MM.1S (cell line): ENCODE measurements at regions not wholly inside any gene's neighbourhood (a gene's known extent, or its start where the extent isn't known, plus 50 kb on each side); places are given as distances from the start of the nearest gene placed in this dataset.

Source experiments
- DNase-seq: peaks from one replicate; pipeline ENCODE4 v3.0.0-alpha.2; 2015
- H2AFZ ChIP-seq: fragments of 300-600 bp; sonication (generic); 2 replicates; pipeline ENCODE4 v1.6.0; 2016; ENCODE audit warnings: antibody characterized with exemption, low read length
- H3F3A ChIP-seq: fragments of 300-600 bp; sonication (generic); 2 replicates; pipeline ENCODE4 v1.6.1; 2016; ENCODE audit warnings: mild to moderate bottlenecking, antibody characterized with exemption, low read length, moderate library complexity, mixed read lengths; ENCODE audit not compliant: insufficient read depth
- H3K27ac ChIP-seq: fragments of 300-600 bp; sonication (generic); 2 replicates; pipeline ENCODE4 v1.5.1; 2016; ENCODE audit warnings: mild to moderate bottlenecking, low read length
- H3K27me3 ChIP-seq: fragments of 300-600 bp; sonication (generic); replicated peaks from 2 replicates; pipeline ENCODE4 v1.6.0; 2016; ENCODE audit warnings: low read length; ENCODE audit not compliant: insufficient read depth
- H3K36me3 ChIP-seq: fragments of 300-600 bp; sonication (generic); replicated peaks from 2 replicates; pipeline ENCODE4 v1.6.1; 2016; ENCODE audit warnings: mild to moderate bottlenecking, low read length, mixed read lengths; ENCODE audit not compliant: insufficient read depth
- H3K4me1 ChIP-seq: fragments of 300-600 bp; sonication (generic); 2 replicates; pipeline ENCODE4 v1.6.1; 2016; ENCODE audit warnings: low read length, mixed read lengths
- H3K4me2 ChIP-seq: fragments of 300-600 bp; sonication (generic); 2 replicates; pipeline ENCODE4 v1.6.0; 2016; ENCODE audit warnings: low read depth, low read length
- H3K4me3 ChIP-seq: fragments of 300-600 bp; sonication (generic); 2 replicates; pipeline ENCODE4 v1.5.1; 2016; ENCODE audit warnings: low read length, mixed read lengths
- H3K79me2 ChIP-seq: fragments of 300-600 bp; sonication (generic); 2 replicates; pipeline ENCODE4 v1.6.1; 2016; ENCODE audit warnings: mixed run types, low read length, mixed read lengths
- H3K9ac ChIP-seq: fragments of 300-600 bp; sonication (generic); 2 replicates; pipeline ENCODE4 v1.6.1; 2016; ENCODE audit warnings: low read length, mixed read lengths
- H3K9me2 ChIP-seq: fragments of 300-600 bp; sonication (generic); replicated peaks from 2 replicates; pipeline ENCODE4 v1.6.1; 2016; ENCODE audit warnings: mild to moderate bottlenecking, low read length, mixed read lengths; ENCODE audit not compliant: insufficient read depth
- H3K9me3 ChIP-seq: fragments of 300-600 bp; sonication (generic); replicated peaks from 2 replicates; pipeline ENCODE4 v1.6.1; 2016; ENCODE audit warnings: mild to moderate bottlenecking, low read length, mixed read lengths; ENCODE audit not compliant: insufficient read depth
- H4K20me1 ChIP-seq: fragments of 300-600 bp; sonication (generic); 2 replicates; pipeline ENCODE4 v1.6.1; 2016; ENCODE audit warnings: mild to moderate bottlenecking, low read length, moderate library complexity, mixed read lengths; ENCODE audit not compliant: insufficient read depth
- CTCF ChIP-seq: fragments of 300-600 bp; sonication (generic); IDR thresholded peaks from 2 replicates; pipeline ENCODE4 v1.5.1; 2016; ENCODE audit warnings: antibody characterized with exemption, low read length, mixed read lengths
- EZH2 ChIP-seq: fragments of 300-600 bp; sonication (generic); optimal IDR thresholded peaks from 2 replicates; pipeline ENCODE3; 2017; ENCODE audit warnings: low read depth, mild to moderate bottlenecking, antibody characterized with exemption, low read length, mixed read lengths
- EZH2phosphoT487 ChIP-seq: fragments of 300-600 bp; sonication (generic); IDR thresholded peaks from 2 replicates; pipeline ENCODE4 v1.6.1; 2018; ENCODE audit warnings: antibody characterized with exemption, low read length

DNA sequence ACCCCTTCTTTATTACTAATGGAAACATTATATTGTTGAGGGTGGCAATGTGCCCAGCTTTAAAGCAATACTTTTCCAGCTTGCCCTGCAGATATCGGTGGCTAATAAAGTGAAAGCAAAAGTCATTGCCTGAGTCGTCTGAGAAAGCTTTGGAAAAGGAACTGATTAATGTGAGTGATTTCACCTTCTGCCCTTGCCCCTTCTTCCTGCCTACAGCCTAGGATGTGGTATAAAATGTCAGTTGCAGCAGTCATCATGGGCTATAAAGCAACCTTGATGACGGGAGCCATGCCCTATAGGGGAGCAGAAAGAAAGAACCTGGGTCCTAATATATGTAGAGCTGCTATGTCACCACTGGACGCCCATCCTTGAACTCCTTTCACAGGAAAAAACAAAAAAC, 132.4 kb upstream of the USP9X start:
- no peaks in the 10 kb centered on the region for H3K9me3 ChIP-seq
- H3F3A ChIP-seq, result no peaks in the 10 kb centered on the region
- no peaks in the 10 kb centered on the region for H3K36me3 ChIP-seq
- TF ChIP-seq EZH2phosphoT487, result no peak
- no peaks in the 10 kb centered on the region for H4K20me1 ChIP-seq
- H3K4me3 ChIP-seq, result peak overlapping the region; percentile 47; the same call in 1 of the 2 replicates
- no peaks in the 10 kb centered on the region for H3K79me2 ChIP-seq
- no peaks in the 10 kb centered on the region for H3K27me3 ChIP-seq
- H3K4me1 ChIP-seq, result no peaks in the 10 kb centered on the region
- 0 out of 2 replicates have a peak overlapping the region, but pooled peaks have one; percentile 51 for H2AFZ ChIP-seq
- no peak for DNase-seq
- no peaks in the 10 kb centered on the region for H3K9me2 ChIP-seq
- no peak overlapping the region for H3K27ac ChIP-seq
- peak overlapping the region; percentile 54; the same call in 1 of the 2 replicates for H3K4me2 ChIP-seq
- no peak overlapping the region for H3K9ac ChIP-seq

DNA sequence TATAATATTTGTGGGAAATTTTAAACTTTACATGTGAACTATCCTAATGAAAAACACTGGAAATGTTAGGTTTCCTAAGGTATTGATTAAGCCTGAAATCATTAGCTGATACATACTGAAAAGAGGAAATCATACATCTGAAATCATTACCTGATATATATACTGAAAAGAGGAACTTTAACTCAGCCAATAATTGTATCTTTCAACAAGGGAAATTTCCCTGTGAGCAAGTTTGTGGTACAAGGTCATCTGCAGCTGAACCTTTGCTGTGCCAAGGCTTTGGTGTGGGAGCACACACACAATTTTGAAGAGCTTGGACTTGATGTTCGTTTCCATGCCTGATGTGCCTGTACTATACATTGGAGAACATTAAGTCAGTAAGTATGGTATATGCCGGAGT, 131.9 kb upstream of the USP9X start:
- Histone ChIP-seq H3K9ac (no peak overlapping the region), H3K4me3 (no peak overlapping the region), H3K79me2 (no peaks in the 10 kb centered on the region), H3K4me1 (no peaks in the 10 kb centered on the region), H3F3A (no peaks in the 10 kb centered on the region), H4K20me1 (no peaks in the 10 kb centered on the region), H3K27me3 (no peaks in the 10 kb centered on the region), H3K9me3 (no peaks in the 10 kb centered on the region), H3K4me2 (peak overlapping the region; percentile 54; the same call in 1 of the 2 replicates), H3K9me2 (no peaks in the 10 kb centered on the region), H3K36me3 (no peaks in the 10 kb centered on the region), H2AFZ (no peak overlapping the region), H3K27ac (no peak overlapping the region)
- no peak for TF ChIP-seq EZH2
- no peak for TF ChIP-seq EZH2phosphoT487
- no peak for TF ChIP-seq CTCF
- no peak for DNase-seq

DNA sequence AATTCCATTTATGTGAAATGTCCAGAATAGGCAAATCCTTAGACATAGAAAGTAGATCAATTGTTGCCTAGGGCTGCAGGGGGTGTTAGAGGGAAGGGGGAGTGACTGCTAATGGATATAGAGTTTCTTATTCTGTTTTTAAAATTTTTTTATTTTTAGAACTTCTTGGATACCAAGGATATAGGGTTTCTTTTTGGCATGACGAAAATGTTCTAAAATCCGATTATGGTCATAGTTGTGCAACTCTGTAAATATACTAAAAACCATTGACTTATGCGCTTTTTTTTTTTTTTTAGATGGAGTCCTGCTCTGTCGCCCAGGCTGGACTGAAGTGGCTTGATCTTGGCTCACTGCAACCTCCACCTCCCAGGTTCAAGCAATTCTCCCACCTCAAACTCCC, 125.2 kb upstream of the USP9X start:
- Histone ChIP-seq H3K27me3 (no peaks in the 10 kb centered on the region), H3K36me3 (no peaks in the 10 kb centered on the region), H2AFZ (no peak overlapping the region), H3K4me1 (peaks cover 14% of the 10 kb centered on the region), H3K4me2 (no peak overlapping the region), H3K9me2 (no peaks in the 10 kb centered on the region), H4K20me1 (no peaks in the 10 kb centered on the region), H3K9me3 (no peaks in the 10 kb centered on the region), H3K4me3 (no peak overlapping the region), H3K79me2 (no peaks in the 10 kb centered on the region), H3K27ac (no peak overlapping the region), H3F3A (peaks cover 3% of the 10 kb centered on the region; the same call in 1 of the 2 replicates), H3K9ac (no peak overlapping the region)
- DNase-seq, result no peak
- TF ChIP-seq EZH2phosphoT487 (no peak), EZH2 (no peak), CTCF (no peak)

GRCh38 chrX:40962793-40963407, 122.3 kb upstream of the USP9X start:
- Histone ChIP-seq H3K4me2 (no peak overlapping the region), H3K4me1 (peaks cover 21% of the 10 kb centered on the region), H3K27me3 (no peaks in the 10 kb centered on the region), H3K4me3 (no peak overlapping the region), H2AFZ (no peak overlapping the region), H3F3A (peaks cover 3% of the 10 kb centered on the region; the same call in 1 of the 2 replicates), H3K79me2 (no peaks in the 10 kb centered on the region), H3K36me3 (no peaks in the 10 kb centered on the region), H3K9ac (no peak overlapping the region), H3K9me2 (no peaks in the 10 kb centered on the region), H4K20me1 (no peaks in the 10 kb centered on the region), H3K27ac (no peak overlapping the region), H3K9me3 (no peaks in the 10 kb centered on the region)
- DNase-seq, result no peak
- TF ChIP-seq EZH2 (no peak), EZH2phosphoT487 (no peak), CTCF (no peak)
